AG10803 (cell line): ENCODE measurements at regions not wholly inside any gene's neighbourhood (a gene's known extent, or its start where the extent isn't known, plus 50 kb on each side); places are given as distances from the start of the nearest gene placed in this dataset.

Source experiments
- DNase-seq: peaks from one replicate; pipeline ENCODE4 v3.0.0; 2010; ENCODE audit warnings: low read depth
- H3K4me3 ChIP-seq: 2 replicates; pipeline ENCODE4 v1.5.1; 2011; ENCODE audit warnings: mild to moderate bottlenecking, low read length, control low read depth
- CTCF ChIP-seq: conservative IDR thresholded peaks from 2 replicates; pipeline ENCODE4 v1.5.1; 2011; ENCODE audit warnings: mild to moderate bottlenecking, low read length, control low read depth, inconsistent platforms

DNA sequence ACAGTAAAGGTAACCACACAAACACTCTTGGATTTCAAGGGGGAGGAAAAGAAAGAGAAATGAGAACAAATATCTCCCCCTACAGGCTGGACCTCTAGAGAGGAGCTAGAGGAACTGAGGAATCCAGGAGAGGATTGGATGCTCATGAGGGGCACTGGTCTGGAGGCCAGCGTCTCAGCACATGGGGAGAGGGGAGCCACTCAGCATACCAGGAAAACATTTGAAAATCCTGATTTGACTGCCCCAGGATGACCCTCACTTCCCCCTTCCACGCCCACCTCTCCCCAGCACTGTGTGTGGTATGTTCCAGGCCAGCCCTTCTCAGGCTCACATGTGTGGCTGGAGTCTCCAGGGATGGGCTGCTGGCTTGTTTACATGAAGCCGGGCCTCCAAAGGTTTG, 396.8 kb upstream of the ID2 start:
- H3K4me3 ChIP-seq = no peak overlapping the region
- peak; percentile 10 for DNase-seq
- peak; percentile 29; the same call in 1 of the 2 replicates for TF ChIP-seq CTCF

GRCh38 chr2:8285898-8286297, 396.0 kb upstream of the ID2 start:
- no peak overlapping the region for H3K4me3 ChIP-seq
- no peak for TF ChIP-seq CTCF
- DNase-seq = no peak

DNA sequence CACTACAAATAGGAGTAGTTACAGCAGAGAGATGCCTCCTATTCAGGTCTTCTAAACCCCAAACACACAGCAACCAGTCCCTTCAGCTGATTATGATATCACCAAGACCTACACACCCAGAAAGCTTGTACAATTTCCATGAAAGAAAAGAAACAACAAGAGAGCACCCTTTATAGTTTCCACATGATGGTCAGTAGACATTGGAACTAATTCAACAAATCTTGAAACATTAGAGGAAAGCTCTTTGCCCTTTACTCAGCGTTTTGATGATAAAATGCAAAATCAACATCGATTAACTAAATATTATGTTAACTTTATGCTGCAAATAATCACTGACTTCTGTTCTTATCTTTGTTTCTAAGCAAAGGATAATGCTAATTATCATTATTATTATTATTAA, 393.6 kb upstream of the ID2 start:
- no peak for TF ChIP-seq CTCF
- DNase-seq = no peak
- H3K4me3 ChIP-seq = no peak overlapping the region

DNA sequence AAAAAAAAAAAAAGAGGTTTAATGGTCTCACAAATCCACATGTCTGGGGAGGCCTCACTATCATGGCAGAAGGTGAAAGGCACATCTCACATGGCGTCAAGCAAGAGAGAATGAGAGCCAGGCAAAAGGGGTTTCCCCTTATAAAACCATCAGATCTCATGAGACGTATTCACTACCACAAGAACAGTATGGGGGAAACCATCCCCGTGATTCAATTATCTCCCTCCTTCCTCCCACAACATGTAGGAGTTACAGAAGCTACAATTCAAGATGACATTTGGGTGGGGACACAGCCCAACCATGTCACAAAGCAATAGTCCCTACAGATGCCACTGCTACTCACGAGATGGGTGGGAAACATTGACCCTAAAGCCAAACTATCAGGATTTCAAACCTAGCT, 392.7 kb upstream of the ID2 start:
- DNase-seq = no peak
- H3K4me3 ChIP-seq = no peak overlapping the region
- no peak for TF ChIP-seq CTCF

DNA sequence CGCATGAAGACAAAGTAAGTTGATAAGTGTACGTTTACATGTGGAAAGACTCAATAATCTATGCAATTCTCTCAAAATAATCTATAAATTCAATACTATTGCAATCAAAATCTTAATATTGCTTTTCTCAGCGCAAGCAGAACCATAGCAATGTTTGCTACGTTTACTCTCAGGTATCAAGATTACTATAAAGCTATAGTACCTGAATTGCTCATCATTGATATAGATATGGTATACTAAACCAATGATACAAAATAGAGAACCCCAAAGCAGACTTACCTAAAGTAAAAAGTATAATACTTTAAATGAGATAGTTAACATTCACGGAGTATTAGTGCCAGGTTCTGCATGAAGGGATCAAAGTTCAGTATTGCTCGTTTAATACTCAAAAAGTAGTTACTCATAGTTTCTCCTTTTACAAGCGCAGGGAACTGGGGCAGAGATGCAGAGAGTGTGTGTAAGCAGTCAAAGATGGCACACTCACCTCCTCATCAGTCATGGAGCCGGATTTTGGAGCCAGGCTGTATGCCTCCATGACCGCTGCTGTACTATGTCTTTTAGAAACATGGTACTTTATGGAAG, 391.0 kb upstream of the ID2 start:
- H3K4me3 ChIP-seq = no peak overlapping the region
- TF ChIP-seq CTCF = no peak
- no peak for DNase-seq

GRCh38 chr2:8296306-8296705, 385.6 kb upstream of the ID2 start:
- no peak for TF ChIP-seq CTCF
- H3K4me3 ChIP-seq = no peak overlapping the region
- DNase-seq = no peak

- DNase-seq = no peak
- H3K4me3 ChIP-seq = no peak overlapping the region
- no peak for TF ChIP-seq CTCF
Measured at GRCh38 chr2:8297376-8298231, 384.3 kb upstream of the ID2 start.
